Stimulated activated naive B cell treated with anti-CD40 and anti-IgM and Interleukin-4, amounts not matched to agents 10 μg/mL and 1 μg/mL and 100 μg/mL, for 72 hours (primary cell): ENCODE measurements at regions not wholly inside any gene's neighbourhood (a gene's known extent, or its start where the extent isn't known, plus 50 kb on each side); places are given as distances from the start of the nearest gene placed in this dataset.

Experiments used
- ATAC-seq, 2 donors: fragments of 150-1000 bp; cut with Tn5 transposase; replicated peaks; 2 replicates each; pipeline ENCODE4 v1.10.0; 2021; ENCODE audit warnings: moderate library complexity in 1 of 2
- DNase-seq: peaks from one replicate; pipeline ENCODE4 v3.0.0; 2021
- H3K27ac Mint-ChIP-seq: one replicate; pipeline ENCODE4 v1.8.0; 2022; ENCODE audit warnings: mild to moderate bottlenecking, mixed read lengths
- H3K27me3 Mint-ChIP-seq, 2 donors: one replicate each; pipeline ENCODE4 v1.8.0; 2022; ENCODE audit warnings: mixed read lengths in 2 of 2
- H3K36me3 Mint-ChIP-seq, 2 donors: one replicate each; pipeline ENCODE4 v1.8.0; 2022; ENCODE audit warnings: mixed read lengths in 2 of 2, mild to moderate bottlenecking in 1 of 2
- H3K4me1 Mint-ChIP-seq, 2 donors: one replicate each; pipeline ENCODE4 v1.8.0; 2022; ENCODE audit warnings: mixed read lengths in 2 of 2, mild to moderate bottlenecking in 1 of 2
- H3K4me3 Mint-ChIP-seq, 2 donors: one replicate each; pipeline ENCODE4 v1.8.0; 2022; ENCODE audit warnings: mild to moderate bottlenecking in 2 of 2, mixed read lengths in 2 of 2, moderate library complexity in 1 of 2
- H3K9me3 Mint-ChIP-seq, 2 donors: one replicate each; pipeline ENCODE4 v1.8.0; 2022; ENCODE audit warnings: mixed read lengths in 2 of 2, mild to moderate bottlenecking in 1 of 2

DNA sequence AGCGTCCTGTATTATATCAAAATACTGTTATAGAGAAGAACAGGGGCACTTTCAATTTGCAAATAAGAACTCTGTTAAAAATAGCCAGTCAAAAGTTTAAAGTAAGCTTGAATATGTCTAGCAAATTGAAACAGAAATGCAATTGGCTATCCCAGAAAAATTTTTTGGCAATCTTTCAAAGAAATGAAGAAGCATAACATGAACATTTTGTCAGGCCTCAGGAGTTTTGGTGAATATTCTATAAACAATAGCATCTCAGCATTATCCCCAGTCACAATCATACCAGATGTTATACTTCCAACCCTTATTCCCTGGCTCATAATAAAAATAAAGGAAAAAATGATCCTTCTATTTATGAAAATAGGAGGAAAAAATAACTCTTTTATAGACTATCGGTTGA, 252.4 kb downstream of the GRB14 start:
- Mint-ChIP-seq H3K27me3 (no peaks in the 10 kb centered on the region), H3K27ac (no peak overlapping the region), H3K4me1 (no peaks in the 10 kb centered on the region), H3K36me3 (no peaks in the 10 kb centered on the region), H3K9me3 (peaks cover 10 to 12% of the 10 kb centered on the region in 2 donors), H3K4me3 (no peak overlapping the region)
- DNase-seq (no peak), ATAC-seq (no peak)

DNA sequence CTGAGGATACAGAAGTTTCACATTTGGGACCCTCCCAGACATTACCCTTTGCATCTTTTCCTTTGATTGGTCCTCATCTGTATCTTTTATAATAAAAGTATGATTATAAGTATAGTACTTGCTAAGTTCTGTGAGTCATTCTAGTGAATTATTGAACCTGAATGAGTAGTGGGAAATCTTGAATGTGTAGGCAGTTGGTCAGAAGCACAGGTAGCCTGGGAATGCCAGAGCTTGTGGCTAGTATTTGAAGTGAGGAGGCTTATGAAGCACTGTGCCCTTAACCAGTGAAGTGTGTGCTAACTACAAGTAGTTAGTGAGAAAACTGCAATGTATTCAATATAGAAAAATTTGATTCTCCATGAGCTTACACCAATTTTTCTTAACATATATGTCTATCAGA, 257.6 kb downstream of the GRB14 start:
- Mint-ChIP-seq H3K4me1 (no peaks in the 10 kb centered on the region), H3K4me3 (no peak overlapping the region), H3K27ac (no peak overlapping the region), H3K27me3 (no peaks in the 10 kb centered on the region), H3K36me3 (no peaks in the 10 kb centered on the region), H3K9me3 (no peaks in the 10 kb centered on the region)
- ATAC-seq: no peak
- no peak for DNase-seq

DNA sequence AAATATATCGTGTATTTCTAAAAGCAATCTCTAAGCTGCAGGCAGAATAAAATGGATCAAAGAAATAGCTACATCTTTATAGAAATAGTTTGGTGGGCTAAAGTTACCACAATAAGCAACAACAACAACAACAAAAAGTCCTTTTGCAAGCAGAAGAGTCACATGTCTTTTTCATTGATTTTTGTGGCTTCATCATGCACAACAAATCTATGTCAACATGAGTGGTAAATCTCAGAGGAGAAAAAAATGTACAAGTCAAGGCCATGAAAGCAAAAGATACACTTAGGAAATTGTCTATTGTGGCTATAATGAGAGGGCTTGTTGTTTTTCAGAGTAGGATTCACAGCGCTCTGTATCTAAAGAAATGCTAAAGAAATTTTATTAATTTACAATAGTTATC, 269.7 kb downstream of the GRB14 start:
- DNase-seq (no peak), ATAC-seq (no peak)

DNA sequence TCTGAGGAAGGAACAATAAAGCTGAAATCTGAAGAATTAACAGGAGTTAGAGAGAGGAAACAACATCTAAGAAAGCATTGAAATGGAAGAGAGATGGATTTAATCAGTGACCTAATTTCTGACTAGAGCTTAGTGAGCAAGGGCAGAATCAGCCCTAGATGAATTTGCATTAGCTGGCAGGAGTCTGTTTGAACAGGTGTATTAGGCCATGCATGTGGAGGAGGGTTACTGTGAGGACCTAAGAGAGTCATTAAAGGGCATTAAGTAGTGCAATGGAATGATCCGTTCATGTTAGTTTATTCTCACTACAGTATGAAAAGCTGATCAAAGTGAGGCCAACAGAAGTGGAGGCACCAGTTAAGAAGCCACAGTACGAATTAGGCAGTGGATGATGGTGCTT, 285.3 kb downstream of the GRB14 start:
- Mint-ChIP-seq H3K4me3 (no peak overlapping the region), H3K27ac (no peak overlapping the region), H3K4me1 (no peaks in the 10 kb centered on the region), H3K36me3 (no peaks in the 10 kb centered on the region), H3K9me3 (no peaks in the 10 kb centered on the region), H3K27me3 (no peaks in the 10 kb centered on the region)
- DNase-seq (no peak), ATAC-seq (no peak)

More for the DNA sequence above, 269.7 kb downstream of the GRB14 start:
- Mint-ChIP-seq H3K4me1 (no peaks in the 10 kb centered on the region), H3K9me3 (no peaks in the 10 kb centered on the region), H3K27me3 (no peaks in the 10 kb centered on the region), H3K27ac (no peak overlapping the region), H3K4me3 (no peak overlapping the region), H3K36me3 (no peaks in the 10 kb centered on the region)

DNA sequence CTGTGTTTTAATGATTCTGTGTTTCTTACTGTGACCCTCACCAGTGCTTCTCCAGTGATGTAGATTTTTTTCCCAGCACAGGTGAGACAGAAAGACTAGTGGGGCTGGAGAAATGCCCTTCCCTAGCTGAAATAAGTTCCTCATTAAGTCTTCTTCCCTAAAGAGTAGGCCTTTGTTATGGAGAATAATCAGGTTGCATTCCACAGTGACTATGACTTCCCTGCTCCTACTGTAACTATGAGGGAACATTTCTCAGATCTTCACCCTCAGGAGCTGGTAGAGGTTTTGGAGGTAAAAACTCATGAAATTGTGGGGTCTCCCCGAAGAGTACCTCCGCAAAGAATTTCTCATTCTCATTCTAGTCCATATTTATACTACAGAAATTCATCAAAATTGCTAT, 286.2 kb downstream of the GRB14 start:
- ATAC-seq (no peak), DNase-seq (no peak)
- H3K4me1 Mint-ChIP-seq: no peaks in the 10 kb centered on the region
- H3K4me3 Mint-ChIP-seq: no peak overlapping the region
- H3K36me3 Mint-ChIP-seq: no peaks in the 10 kb centered on the region
- peaks cover 0 to under 1% of the 10 kb centered on the region in 2 donors for H3K9me3 Mint-ChIP-seq
- H3K27me3 Mint-ChIP-seq: no peaks in the 10 kb centered on the region
- no peak overlapping the region for H3K27ac Mint-ChIP-seq

DNA sequence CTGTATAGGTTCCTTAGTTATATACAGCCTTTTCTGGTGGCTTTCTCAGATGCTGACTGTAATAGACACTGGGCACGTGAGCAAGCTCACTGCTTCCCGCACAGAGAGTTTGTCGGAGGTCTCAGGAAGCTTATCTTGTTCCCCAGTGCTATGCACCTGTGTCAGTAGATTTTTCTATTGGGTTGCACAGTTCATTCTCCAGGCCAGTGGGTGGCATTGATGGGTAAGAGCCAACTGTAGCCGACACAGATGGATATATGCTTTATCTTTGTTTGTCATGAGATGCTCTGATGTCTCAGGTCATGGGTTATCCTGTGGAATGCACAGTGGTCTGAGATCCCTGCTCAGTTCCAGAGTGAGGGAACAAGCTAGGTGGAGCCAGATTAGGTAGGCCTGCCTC, 293.0 kb downstream of the GRB14 start:
- H3K4me3 Mint-ChIP-seq: no peak overlapping the region
- no peaks in the 10 kb centered on the region for H3K27me3 Mint-ChIP-seq
- no peak for DNase-seq
- H3K9me3 Mint-ChIP-seq: peaks cover 4 to 7% of the 10 kb centered on the region in 2 donors
- H3K4me1 Mint-ChIP-seq: no peaks in the 10 kb centered on the region
- H3K27ac Mint-ChIP-seq: no peak overlapping the region
- no peak for ATAC-seq
- no peaks in the 10 kb centered on the region for H3K36me3 Mint-ChIP-seq

DNA sequence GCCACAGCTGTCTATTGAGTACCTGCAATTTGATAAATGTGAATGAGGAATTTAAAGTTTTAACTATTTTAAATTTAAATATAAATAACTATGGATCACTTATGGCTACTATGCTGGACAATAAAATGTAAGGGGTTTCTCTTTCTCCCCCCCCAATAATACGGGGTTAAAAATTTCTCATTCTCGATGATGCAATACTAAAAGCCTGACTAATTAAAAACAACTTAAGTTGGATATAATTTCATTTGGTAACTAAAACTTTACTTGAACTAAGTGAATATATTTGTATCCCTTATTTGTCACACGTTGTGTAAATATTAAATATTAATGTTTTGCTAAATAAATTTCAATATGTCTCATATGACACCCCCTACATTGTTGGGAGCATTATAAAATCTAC, 297.3 kb downstream of the GRB14 start:
- Mint-ChIP-seq H3K27ac (no peak overlapping the region), H3K27me3 (no peaks in the 10 kb centered on the region), H3K4me3 (no peak overlapping the region), H3K9me3 (peaks cover 8 to 14% of the 10 kb centered on the region in 2 donors), H3K4me1 (no peaks in the 10 kb centered on the region), H3K36me3 (no peaks in the 10 kb centered on the region)
- ATAC-seq: no peak
- no peak for DNase-seq

DNA sequence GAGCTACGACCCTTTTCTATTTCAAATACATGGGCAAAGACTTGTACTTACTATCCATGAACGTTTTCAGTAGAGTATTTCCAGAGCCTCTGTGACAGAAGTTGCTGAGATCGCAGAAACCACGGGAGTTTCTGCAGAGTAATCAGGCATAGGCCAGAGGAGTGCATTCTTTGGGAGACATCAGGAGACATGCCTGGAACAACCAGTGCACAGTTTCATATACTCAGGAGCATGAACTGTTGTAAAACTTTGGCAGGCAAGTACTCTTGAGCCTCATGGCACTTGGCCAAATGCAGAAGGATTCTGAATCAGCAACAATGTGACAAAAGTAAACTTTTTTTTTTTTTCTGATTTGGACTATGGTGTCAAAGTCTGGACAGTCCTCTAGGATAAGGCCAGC, 307.1 kb downstream of the GRB14 start:
- no peak overlapping the region for H3K27ac Mint-ChIP-seq
- DNase-seq (no peak), ATAC-seq (no peak)
- H3K9me3 Mint-ChIP-seq: no peaks in the 10 kb centered on the region
- no peaks in the 10 kb centered on the region for H3K27me3 Mint-ChIP-seq
- no peak overlapping the region for H3K4me3 Mint-ChIP-seq
- no peaks in the 10 kb centered on the region for H3K36me3 Mint-ChIP-seq
- no peaks in the 10 kb centered on the region for H3K4me1 Mint-ChIP-seq

DNA sequence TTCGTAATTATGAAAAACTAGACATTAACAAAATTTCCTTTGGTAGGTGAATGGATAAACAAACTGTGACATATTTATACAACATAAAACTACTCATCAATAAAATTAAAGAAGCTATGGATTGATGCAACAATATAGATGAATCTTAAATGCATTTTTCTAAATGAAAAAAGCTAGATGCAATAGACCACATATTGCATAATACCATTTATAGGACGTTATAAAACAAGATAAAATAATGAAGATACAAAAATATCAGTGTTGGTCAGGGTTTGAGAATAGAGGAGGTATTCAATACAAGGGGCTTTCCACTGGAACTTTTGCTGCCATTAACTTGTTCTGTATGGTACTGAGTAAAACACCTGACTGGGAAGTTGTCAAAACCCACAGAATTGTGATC, 314.4 kb downstream of the GRB14 start:
- Mint-ChIP-seq H3K9me3 (no peaks in the 10 kb centered on the region), H3K27ac (no peak overlapping the region), H3K36me3 (no peaks in the 10 kb centered on the region), H3K27me3 (no peaks in the 10 kb centered on the region), H3K4me1 (no peaks in the 10 kb centered on the region), H3K4me3 (no peak overlapping the region)
- ATAC-seq (no peak), DNase-seq (no peak)

DNA sequence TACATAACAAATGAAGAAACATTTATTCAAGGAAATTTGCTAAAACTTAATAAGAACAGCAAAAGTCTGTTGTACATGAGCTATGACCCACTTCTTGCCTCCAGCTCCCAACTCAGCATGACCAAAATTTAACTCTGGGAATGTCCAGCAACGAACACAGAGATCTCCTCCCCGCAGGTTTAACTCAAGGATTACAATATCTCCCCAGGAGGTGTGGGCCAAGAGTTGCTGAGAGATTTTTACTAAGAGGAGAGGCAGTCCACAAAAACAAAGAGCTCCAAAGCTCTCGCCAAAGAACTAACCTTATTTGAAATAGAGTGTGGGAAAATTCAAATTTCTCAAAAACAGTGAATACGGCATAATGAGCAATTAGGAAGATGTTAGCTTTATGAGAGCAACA, 318.5 kb downstream of the GRB14 start:
- peaks cover 4 to 5% of the 10 kb centered on the region in 2 donors for H3K9me3 Mint-ChIP-seq
- ATAC-seq: no peak
- H3K36me3 Mint-ChIP-seq: no peaks in the 10 kb centered on the region
- DNase-seq: no peak
- no peaks in the 10 kb centered on the region for H3K4me1 Mint-ChIP-seq
- no peaks in the 10 kb centered on the region for H3K27me3 Mint-ChIP-seq
- no peak overlapping the region for H3K27ac Mint-ChIP-seq
- no peak overlapping the region for H3K4me3 Mint-ChIP-seq

DNA sequence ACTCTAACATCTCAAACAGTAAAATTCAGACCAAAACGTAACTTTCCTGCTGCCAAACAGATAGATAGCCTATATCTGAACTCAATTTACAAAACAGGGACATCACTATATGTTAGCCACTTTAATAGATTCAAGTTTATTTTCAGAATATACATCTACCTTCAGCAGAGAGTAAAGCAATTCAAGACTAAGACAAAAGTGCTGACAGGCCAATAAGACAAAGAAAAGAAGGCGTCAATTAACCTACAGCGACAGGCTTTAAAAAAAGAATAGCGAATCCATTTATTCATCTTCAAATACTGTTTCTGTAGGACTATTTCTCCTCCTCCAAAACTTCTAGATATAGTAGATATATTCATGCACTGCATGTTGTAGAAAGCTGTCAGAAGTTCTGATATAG, 333.0 kb downstream of the GRB14 start:
- Mint-ChIP-seq H3K4me3 (no peak overlapping the region), H3K27me3 (no peaks in the 10 kb centered on the region), H3K4me1 (no peaks in the 10 kb centered on the region), H3K9me3 (peaks cover 4 to 10% of the 10 kb centered on the region in 2 donors), H3K36me3 (no peaks in the 10 kb centered on the region), H3K27ac (no peak overlapping the region)
- DNase-seq: no peak
- ATAC-seq: no peak

DNA sequence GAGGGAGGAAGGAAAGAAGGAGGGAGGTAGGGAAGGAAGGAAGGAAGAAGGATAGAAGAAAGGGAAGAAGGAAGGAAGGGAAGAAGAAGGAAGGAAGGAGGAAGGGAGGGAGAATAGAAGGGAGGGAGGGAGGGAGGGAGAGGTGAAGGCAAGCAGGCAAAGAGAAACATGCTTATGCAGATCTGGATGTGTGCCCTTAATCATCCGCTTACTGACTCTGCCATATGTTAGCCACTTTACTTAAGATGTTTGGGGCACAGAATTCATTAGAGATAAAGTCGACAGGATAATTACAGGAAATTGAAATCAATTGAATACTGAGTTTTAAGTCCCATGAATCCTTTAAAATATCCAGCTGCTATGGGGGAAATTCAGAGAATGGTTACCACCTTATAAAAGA, 334.2 kb downstream of the GRB14 start:
- H3K27me3 Mint-ChIP-seq: no peaks in the 10 kb centered on the region
- no peak for ATAC-seq

DNA sequence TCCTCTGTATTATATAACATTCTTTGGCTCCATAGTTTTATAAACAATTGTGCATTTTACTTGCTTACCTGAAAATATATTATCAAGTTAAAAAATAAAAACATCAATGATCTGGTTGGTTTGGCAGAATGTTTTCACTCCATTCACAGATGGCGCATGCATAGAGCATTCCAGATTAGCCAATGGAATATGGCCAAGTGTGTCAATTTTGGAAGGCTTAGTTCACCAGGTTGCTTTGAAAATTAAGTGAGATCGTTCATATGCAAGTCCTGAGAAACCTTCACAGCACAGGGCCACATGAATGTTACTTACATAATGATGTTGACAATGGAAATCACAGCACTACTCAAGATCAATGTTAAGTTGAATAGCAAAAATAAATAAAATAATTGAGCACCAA, 335.7 kb downstream of the GRB14 start:
- H3K4me1 Mint-ChIP-seq: no peaks in the 10 kb centered on the region
- no peak overlapping the region for H3K27ac Mint-ChIP-seq
- no peak overlapping the region for H3K4me3 Mint-ChIP-seq
- ATAC-seq (no peak), DNase-seq (no peak)
- peaks cover 4 to 6% of the 10 kb centered on the region in 2 donors for H3K9me3 Mint-ChIP-seq
- no peaks in the 10 kb centered on the region for H3K27me3 Mint-ChIP-seq
- H3K36me3 Mint-ChIP-seq: no peaks in the 10 kb centered on the region

More for the DNA sequence above, 334.2 kb downstream of the GRB14 start:
- no peaks in the 10 kb centered on the region for H3K4me1 Mint-ChIP-seq
- H3K27ac Mint-ChIP-seq: no peak overlapping the region
- H3K4me3 Mint-ChIP-seq: no peak overlapping the region
- no peaks in the 10 kb centered on the region for H3K36me3 Mint-ChIP-seq
- DNase-seq: no peak
- H3K9me3 Mint-ChIP-seq: peaks cover 4 to 10% of the 10 kb centered on the region in 2 donors

DNA sequence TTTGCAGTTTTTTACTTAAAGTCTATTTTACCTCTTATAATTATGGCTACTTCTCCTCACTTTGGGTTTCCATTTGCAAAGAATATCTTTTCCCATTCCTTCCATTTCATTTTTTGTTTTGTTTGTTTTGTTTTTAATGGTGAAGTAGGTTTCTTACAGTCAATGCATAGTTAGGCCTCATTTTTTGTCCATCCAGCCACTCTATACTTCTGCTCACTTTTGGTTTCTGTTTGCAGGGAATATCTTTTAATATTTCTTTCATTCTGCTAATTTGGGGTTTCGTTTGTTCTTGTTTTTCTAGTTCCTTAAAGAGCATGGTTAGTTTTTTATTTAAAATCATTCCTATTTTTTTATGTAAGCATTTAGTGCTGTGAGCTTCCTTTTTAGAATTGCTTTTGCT, 339.4 kb downstream of the GRB14 start:
- H3K27me3 Mint-ChIP-seq: no peaks in the 10 kb centered on the region
- no peaks in the 10 kb centered on the region for H3K36me3 Mint-ChIP-seq
- no peak overlapping the region for H3K27ac Mint-ChIP-seq
- DNase-seq: no peak
- H3K4me1 Mint-ChIP-seq: no peaks in the 10 kb centered on the region
- H3K4me3 Mint-ChIP-seq: no peak overlapping the region
- ATAC-seq: no peak
- peaks cover 0 to 7% of the 10 kb centered on the region in 2 donors for H3K9me3 Mint-ChIP-seq

DNA sequence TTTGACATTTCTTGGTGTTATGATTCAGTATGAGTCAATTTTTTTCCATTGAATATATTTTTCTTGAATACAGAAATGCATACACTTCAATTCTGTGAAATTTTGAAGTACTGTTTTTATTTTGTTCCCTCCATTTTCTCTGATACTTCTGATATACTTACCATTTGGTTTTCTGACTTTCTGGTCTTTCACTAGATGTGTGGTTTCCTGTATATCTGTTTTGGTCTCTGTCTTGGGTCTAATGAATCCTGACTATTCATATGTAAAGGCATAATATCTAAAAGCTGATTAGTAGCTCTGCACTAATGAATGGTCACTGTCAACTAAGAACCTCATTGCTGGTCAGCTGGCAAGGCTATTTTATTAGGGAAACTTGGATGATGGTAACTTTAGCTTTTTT, 345.6 kb downstream of the GRB14 start:
- Mint-ChIP-seq H3K4me3 (no peak overlapping the region), H3K36me3 (no peaks in the 10 kb centered on the region), H3K27me3 (no peaks in the 10 kb centered on the region), H3K4me1 (no peaks in the 10 kb centered on the region), H3K27ac (no peak overlapping the region), H3K9me3 (peaks cover 0 to 6% of the 10 kb centered on the region in 2 donors)
- ATAC-seq: no peak
- no peak for DNase-seq

DNA sequence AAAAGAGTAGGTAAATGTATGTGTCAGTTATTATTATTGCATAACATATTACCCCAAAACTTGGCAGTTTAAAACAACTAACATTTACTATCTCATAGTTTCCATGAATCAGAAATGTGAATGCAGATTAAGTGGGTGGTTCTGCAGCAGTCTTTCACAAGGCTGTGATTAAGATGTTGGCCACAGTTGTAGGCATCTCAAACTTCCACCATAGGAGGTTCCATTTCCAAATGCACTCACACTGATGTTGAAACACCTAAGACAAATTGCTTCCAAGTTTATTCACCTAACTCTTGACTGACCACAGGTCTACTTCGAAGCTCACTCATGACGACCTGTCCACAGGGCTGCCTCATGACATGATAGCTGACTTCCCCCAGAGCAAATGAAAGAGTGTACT, 360.8 kb downstream of the GRB14 start:
- no peak overlapping the region for H3K4me3 Mint-ChIP-seq
- H3K27me3 Mint-ChIP-seq: no peaks in the 10 kb centered on the region
- no peak for ATAC-seq
- no peaks in the 10 kb centered on the region for H3K4me1 Mint-ChIP-seq
- DNase-seq: no peak
- no peak overlapping the region for H3K27ac Mint-ChIP-seq
- no peaks in the 10 kb centered on the region for H3K36me3 Mint-ChIP-seq
- H3K9me3 Mint-ChIP-seq: peaks cover 0 to 1% of the 10 kb centered on the region in 2 donors
